ENCODE measurements at regions not wholly inside any gene's neighbourhood (a gene's known extent, or its start where the extent isn't known, plus 50 kb on each side); places are given as distances from the start of the nearest gene placed in this dataset.

GRCh38 chr4:8730681-8731080, 138.1 kb downstream of the CPZ start (continued):
- TF ChIP-seq, protein P1, sequence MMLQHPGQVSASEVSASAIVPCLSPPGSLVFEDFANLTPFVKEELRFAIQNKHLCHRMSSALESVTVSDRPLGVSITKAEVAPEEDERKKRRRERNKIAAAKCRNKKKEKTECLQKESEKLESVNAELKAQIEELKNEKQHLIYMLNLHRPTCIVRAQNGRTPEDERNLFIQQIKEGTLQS (IDR thresholded peaks at IDR 0.05; ENCODE audit: insufficient read depth, low read depth, low read length) = no peak

Data from H1 (cell line).